AG04450 (cell line): ENCODE measurements at regions not wholly inside any gene's neighbourhood (a gene's known extent, or its start where the extent isn't known, plus 50 kb on each side); places are given as distances from the start of the nearest gene placed in this dataset.

Experiments used
- CTCF ChIA-PET: fragments of 300-600, 350-600 bp; formaldehyde crosslinking; extraction: SDS; loops from one replicate; lab custom pipeline; 2022; ENCODE audit warnings: antibody characterized with exemption, inconsistent platforms; lab: Charles Lee
- POLR2A ChIA-PET: fragments of 350-600 bp; formaldehyde crosslinking; extraction: SDS; loops from one replicate; lab custom pipeline; 2021; ENCODE audit warnings: antibody characterized with exemption, inconsistent platforms; lab: Yijun Ruan, JAX
- DNase-seq: peaks from one replicate; pipeline ENCODE4 v3.0.0-alpha.2; 2011; ENCODE audit warnings: low read depth, low spot score
- H3K27ac ChIP-seq: one replicate; pipeline ENCODE4 v1.5.1; 2012; ENCODE audit warnings: low read depth, low read length, control low read depth
- H3K27me3 ChIP-seq: one replicate; pipeline ENCODE4 v1.6.0; 2012; ENCODE audit warnings: low read length; ENCODE audit not compliant: control insufficient read depth, insufficient read depth
- H3K4me3 ChIP-seq: 2 replicates; pipeline ENCODE4 v1.5.1; 2011; ENCODE audit warnings: mild to moderate bottlenecking, low read depth, low read length, control low read depth
- H3K9me3 ChIP-seq: 2 replicates; pipeline ENCODE4 v1.5.1; 2012; ENCODE audit warnings: low read length; ENCODE audit not compliant: control insufficient read depth, insufficient read depth
- CTCF ChIP-seq: IDR thresholded peaks from 2 replicates; pipeline ENCODE4 v1.5.1; 2011; ENCODE audit warnings: low read depth, low read length, control low read depth, inconsistent platforms

DNA sequence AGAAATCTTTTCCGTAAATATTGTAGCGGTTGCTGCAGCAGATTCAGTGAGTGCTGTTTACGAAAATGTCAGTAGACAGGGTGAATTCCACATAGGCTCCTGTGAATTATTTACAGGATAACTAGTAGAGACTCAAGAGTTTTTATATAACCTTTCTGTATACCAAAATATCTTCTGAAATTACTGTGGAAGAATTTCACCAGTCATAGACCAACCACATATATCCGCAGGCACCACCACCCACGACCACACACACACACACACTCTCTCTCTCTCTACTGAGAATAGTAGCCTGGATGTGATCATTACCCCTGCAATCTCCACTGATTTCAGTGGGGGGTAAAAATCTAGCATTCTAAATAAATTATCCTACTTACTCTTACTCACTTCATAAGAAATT, 341.8 kb downstream of the RBM43 start:
- ChIA-PET CTCF (no interaction called here), POLR2A (no interaction called here)

GRCh38 chr2:150917961-150918713, 343.5 kb downstream of the RBM43 start:
- H3K27ac ChIP-seq = no peak overlapping the region
- H3K9me3 ChIP-seq = no peaks in the 10 kb centered on the region
- no peaks in the 10 kb centered on the region for H3K27me3 ChIP-seq
- ChIA-PET CTCF (no interaction called here), POLR2A (no interaction called here)
- H3K4me3 ChIP-seq = no peak overlapping the region
- no peak for TF ChIP-seq CTCF
- DNase-seq = no peak

More for the DNA sequence above, 341.8 kb downstream of the RBM43 start:
- no peak for DNase-seq
- H3K27ac ChIP-seq = no peak overlapping the region
- no peaks in the 10 kb centered on the region for H3K9me3 ChIP-seq
- H3K4me3 ChIP-seq = no peak overlapping the region
- H3K27me3 ChIP-seq = no peaks in the 10 kb centered on the region
- no peak for TF ChIP-seq CTCF

- ChIA-PET CTCF (no interaction called here), POLR2A (no interaction called here)
- no peak for DNase-seq
Measured at GRCh38 chr2:150916467-150917396, 344.9 kb downstream of the RBM43 start.

DNA sequence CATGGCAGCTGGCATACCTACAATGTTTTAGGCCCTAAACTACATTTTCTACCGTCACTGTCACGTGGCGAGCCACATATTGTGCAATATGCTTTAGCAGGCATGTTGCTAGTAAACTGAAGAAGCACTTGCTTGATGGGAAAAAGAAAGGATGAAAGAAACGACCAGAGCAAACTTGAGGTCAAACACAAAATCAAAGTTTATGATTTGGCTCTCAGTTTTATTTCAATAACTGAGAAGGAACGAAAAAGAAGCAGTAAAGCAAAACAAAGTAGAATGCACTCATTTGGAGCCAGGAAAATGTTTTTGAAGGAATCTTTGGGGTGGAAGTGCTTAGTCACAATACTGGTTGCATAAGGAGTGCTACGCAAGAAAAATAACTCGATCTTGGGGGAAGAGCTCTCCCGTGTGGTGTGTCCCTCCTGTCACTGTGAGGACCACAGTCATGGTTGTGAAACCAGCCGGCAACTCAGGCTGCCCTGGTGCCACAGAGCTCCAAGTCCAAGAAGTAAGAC, 349.8 kb downstream of the RBM43 start:
- Histone ChIP-seq H3K9me3 (no peaks in the 10 kb centered on the region), H3K27me3 (no peaks in the 10 kb centered on the region), H3K4me3 (no peak overlapping the region; the same call in none of the 2 replicates), H3K27ac (peak overlapping the region; percentile 90)
- ChIA-PET POLR2A (interaction anchor here (0.7 kb wide), 1 partner anchor 1053 kb away, joined by 3 read pairs; no protein-coding TSS in a partner anchor), CTCF (no interaction called here)
- peak; percentile 33 for TF ChIP-seq CTCF
- peak; percentile 85 for DNase-seq

More at GRCh38 chr2:150916467-150917396, 344.9 kb downstream of the RBM43 start:
- Histone ChIP-seq H3K27ac (no peak overlapping the region), H3K9me3 (no peaks in the 10 kb centered on the region), H3K4me3 (no peak overlapping the region), H3K27me3 (no peaks in the 10 kb centered on the region)
- no peak for TF ChIP-seq CTCF
